GM04504 (cell line): ENCODE measurements at regions not wholly inside any gene's neighbourhood (a gene's known extent, or its start where the extent isn't known, plus 50 kb on each side); places are given as distances from the start of the nearest gene placed in this dataset.

Experiments used
- DNase-seq: peaks from one replicate; pipeline ENCODE4 v3.0.0-alpha.2; 2012; ENCODE audit warnings: low read depth

DNA sequence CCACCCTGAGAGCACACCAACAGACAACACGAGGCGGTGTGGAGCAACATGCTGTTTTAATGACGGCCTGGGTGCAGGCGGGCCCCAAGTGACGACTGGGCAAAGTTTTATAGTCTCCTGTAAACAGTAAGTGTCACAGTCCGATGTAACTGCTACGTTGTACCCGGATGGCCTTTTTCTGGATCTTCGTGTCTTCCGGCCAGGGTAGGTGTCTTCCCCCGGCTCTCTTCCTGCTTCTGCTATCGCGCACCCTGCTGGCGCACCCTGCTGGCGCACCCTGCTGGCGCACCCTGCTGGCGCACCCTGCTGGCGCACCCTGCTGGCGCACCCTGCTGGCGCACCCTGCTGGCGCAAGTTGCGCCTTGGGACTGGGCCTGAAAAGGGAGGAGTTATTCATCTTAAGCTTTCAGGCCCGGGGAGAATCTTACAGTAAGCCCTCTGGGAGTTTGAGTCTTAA is 143.0 kb upstream of the TARS1 start:
- no peak for DNase-seq

DNA sequence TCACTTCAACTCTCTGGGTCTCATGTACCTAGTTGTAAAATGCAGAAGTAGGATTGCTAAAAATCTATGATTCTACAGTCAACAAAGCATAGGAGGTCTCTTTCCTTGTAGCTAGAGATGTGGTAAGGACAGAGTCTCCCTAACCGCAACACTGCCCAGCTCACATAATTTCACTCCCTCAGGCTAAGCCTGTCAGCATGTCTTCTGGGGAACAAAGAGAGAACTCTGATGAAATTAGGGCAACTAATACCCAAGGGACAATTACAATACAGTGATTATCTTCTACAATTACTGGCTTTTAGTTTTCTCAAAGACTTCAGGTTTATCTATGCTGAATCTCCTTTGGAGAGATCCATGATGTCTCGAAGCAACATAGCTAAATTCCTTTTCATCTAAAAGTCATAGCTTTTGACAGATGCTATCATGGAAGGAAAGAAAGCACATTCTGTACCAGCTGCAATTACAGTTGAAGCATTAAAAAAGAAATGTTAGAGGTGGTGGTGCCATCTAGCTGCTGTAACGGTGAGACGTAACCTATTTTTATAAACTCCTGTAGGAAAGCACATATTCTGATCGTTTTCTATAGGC is 141.1 kb upstream of the TARS1 start:
- peak; percentile 47 for DNase-seq

DNA sequence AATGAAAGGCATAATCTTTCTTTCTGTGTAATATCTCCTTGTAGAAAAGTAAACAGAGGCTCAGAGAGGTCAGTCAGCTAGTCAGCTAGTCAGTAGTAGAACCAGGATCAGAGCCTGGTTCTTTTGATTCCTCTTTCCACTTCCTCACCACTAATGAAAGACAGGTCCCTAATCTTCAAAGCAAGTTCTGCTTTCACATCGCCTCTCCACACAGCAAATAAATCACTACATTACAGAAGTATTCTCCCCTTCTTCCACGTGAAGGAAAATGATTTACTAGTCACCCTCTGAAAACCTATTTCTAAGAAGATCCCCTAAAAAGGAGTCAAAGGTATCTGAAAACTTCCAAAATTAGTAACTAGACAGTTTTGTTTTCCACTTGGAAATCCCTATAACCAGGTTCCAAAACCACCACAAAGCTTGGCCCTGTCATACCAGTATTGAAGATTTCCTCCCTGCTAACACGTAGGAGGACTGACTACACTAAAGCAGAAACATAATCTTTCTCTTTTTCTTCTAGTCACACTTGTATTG is 140.5 kb upstream of the TARS1 start:
- DNase-seq = no peak

DNA sequence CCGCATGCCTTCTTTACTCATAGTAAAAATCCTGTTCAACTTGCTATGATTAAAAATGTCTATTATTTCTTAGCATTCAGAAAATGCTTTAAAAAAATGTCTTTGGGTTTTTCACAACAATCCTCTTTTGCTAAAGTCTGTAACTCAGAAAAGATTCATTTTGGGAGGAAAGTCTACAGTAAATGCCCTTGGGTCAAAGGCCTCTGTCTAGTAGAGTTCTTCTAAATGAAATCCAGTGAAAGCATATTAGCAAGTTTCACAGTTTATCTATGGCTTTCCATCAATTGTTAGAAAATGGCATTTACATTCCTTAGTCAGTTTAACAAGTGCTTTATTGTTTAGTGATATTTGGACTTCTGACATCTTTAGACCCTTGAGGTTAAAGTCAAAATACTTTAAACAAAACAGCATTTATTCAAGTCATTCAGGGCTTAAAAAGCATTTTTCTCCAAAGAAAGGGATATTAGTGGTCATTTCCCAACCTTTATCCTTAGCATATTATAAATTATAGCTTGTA is 137.1 kb upstream of the TARS1 start:
- no peak for DNase-seq

DNA sequence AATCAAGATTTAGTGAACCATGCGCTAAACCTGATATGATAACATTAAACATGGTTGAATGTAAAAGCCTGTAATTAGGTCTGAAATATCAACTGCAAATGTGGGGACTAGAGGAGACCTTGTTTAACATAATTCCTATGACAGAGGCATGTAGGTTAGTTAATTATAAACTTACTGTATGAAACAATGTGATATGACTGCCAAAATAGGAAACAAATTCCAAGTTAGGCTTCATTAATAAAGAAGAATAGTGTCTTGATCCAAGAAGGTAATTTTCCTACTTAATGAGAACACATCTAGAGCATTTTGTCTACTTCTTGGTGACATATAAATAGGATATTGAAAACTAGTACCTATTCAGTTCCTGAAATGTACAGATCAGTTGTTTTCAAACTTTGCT is 136.2 kb upstream of the TARS1 start:
- DNase-seq = no peak

DNA sequence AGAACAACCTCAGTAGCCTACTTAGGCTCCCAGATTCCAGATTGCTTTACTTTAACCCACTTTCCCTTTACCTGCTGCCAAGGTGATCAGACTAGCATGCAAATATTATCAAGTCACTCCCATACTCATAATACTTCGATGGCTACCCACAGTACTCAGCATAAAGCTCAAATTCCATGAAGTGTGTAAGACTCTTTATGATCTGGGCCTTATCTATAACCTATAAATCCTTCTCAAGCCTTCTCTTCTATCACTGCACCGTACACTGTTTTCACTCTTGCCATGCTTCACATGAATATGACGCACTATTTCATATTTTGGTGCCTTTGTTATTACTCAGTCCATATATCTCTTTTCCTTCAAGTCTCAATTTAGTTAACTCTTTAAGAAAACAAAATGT is 135.2 kb upstream of the TARS1 start:
- DNase-seq = no peak

DNA sequence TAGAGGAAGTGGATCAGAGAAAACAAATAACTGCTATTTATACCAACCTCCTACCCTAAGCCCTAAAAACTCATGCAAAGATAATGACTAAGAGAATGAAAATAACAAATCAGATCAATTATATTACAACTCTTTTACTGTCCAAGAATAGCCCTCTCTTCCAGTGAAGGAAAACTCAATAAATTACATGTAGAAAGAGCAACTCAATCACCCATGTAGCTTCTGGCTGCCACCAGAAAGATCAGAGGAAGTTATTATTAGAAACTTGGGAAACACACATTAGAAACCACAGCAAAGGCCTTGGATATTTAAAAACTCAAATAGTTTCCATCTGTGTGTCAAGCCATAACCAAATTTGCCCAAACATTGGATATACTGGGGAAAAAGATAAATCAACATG is 134.0 kb upstream of the TARS1 start:
- DNase-seq = no peak

DNA sequence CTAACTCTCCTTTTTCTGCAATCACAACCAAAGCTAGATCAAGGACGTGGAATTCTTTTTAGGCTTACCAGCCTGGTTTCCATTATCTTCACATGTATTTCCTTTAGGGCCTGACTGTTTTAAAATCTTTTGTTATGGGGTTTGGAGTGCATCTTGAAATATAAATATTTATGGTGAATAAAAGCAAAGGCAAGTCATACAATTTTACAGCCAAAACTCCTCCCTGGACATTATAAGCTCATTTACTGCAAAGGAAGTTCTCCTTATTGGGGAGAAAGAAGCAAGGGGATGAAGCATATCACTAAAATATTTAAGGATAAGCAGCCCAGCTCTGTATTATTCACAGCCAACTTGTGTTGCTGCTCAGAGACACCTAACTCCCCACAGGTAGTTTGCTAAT is 132.2 kb upstream of the TARS1 start:
- no peak for DNase-seq

DNA sequence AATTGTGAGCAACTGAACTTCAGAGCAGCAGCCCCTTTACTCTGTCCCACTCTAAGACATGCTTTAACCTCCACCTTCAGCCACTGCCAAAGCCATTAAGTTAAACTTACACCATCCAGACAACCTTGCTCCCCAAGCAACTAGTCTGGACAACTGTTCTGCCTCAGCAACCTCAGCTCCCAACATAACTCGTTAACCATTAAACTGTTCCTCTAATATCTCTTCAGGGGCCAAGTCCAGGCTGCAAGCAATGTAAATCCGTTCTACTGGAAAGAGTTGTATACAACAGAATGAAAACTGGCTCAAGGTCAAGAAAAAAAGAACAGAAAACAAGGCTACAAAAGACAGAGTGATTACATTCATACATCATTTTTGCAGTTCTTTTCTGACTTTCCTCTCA is 131.7 kb upstream of the TARS1 start:
- DNase-seq = no peak

DNA sequence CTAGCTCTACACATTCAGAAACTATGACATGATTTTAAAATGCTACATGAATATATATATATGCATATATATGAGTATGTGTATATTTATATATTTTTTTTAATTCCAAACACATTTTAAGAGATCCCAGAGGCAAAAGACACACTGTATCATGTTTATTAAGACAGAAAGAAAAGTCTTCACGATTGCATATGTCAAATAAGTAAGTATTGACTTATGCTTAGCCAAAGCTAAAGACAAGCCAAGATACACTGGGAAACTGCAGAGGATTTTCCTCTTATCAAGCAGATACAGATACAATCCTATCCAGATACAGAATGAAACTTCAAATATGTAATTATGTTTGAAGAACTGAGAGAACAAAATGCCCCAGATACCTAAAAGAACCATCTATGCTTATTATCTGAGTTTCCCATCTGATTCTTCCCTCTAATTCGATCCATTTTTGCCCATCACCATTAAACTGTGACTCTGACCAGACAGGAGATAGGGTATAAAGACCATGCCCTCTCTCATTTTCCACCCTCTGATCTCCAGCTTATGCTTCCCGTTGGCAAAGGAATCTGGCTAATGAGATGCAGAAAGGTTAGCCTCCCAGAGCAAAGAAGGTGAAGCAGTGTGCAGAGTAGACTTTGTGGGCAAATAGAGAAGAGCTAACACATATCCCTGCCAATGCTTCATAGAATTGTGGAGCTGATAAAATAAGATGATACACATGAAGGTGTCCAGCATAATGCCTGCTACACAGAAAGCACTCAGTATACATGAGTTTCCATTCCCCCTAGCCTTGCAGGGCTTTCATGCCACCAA is 131.0 kb upstream of the TARS1 start:
- no peak for DNase-seq

DNA sequence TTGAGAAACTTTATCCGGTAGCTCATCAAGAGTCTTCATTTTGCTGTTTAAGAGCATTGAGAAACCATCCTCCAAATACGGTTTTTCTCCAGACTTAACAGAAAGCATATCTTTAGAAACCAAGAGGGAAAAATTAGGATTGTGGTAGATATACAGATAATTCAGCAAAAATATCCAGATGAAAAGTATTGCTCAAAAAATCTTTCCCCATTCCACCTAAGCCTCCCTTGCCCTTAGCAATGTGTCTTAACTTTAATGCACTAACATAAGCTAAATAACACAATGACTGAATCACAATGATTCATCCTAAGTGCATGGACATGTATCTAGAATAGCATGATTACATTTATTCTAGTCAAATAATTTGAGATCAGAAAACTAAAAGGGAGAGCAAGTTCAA is 130.3 kb upstream of the TARS1 start:
- peak; percentile 52 for DNase-seq

DNA sequence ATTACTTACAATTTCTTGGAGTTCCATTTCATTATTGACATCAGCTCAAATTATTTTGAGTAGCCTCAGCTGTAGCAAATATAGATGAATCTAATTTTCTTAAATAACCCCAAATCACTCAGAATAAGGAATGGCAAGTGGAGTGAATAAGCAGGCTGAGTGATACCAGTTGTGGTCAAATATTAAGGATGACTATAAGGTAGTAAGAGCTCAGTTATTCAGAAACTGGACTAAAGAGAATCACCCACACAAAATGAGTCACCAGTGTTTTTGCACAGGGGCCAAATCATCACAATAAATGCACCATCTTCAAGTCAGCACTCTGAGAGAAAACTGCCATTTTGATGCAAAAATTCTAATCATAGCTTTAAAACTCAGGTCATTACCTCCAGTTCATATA is 128.9 kb upstream of the TARS1 start:
- peak; percentile 82 for DNase-seq

DNA sequence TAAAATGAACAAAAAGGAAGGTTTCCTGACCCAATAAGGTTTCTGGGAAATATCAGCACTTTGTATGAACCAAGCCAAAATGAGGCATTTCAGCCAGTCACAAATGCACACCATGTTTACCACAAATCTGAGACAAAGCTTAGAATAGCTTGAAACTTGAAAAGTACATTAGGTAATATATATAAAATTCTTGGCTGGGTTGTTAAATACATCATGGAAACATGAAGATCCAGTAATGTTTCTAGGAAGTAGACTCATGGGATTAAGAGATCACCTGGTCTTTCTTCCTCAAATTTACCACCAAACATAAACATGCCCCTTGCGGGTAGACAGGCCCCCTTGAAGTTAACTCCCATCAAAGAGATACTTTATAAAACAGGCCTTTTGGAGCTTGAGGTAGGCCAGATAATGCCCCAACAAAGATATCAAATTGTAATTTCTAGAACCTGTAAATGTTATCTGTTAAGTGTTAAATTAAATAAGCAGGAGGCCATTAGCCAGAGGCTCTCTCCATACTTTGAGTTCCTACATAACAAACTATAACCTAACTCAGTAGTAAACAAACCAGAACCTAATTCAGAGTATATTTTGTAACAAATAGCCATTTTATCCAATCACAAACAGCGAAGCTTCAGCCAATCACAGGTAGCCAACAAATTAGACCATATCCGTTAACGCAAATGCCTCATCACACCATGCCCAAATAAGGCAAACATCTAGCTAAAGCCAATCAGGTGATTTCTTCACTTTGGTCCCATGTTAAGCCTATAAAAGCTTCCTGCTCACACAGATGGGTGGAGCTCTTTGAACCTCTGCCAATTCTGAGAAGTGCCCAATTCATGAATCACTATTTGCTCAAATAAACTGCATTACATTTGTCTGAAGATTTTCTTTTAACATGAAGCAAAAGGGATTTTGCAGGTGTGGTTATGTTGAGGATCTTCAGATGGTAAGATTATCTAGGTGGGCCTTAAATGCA is 127.9 kb upstream of the TARS1 start:
- peak; percentile 74 for DNase-seq

DNA sequence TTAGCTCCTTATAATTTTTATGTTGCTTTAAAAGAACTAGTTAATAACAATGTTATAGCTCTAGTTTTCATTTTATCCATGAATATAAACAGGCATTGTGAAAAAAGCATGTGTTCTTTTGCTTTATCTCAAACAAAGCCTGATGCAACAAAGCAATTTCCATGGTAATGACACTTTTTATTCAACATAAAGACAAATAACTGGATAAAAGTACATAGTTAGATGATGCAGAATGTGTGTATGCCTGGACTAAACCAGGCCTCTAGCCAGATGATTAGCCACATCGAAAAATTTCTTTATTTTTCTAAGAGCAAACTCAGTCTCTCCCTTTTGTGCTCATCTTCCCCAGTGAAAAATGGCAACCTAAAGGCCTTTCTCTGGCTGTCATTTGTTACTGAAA is 125.6 kb upstream of the TARS1 start:
- DNase-seq = no peak

DNA sequence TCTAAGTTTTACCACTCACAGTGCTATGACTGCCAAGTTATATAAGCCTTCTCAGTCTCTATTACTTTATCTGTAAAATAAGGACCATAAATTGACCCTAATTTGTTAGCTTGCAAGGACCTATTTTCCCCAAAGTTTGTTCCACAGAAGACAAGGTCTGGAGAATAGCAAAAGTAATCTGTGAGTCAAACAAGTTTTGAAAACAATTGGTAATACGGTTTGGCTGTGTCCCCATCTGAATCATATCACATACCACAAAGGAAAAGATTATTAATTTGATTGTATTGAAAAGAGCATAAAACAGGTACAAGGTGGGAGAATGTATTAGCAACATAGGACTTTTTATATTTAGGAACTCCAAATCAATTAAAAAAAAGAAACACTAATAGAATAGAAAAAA is 124.0 kb upstream of the TARS1 start:
- DNase-seq = no peak

DNA sequence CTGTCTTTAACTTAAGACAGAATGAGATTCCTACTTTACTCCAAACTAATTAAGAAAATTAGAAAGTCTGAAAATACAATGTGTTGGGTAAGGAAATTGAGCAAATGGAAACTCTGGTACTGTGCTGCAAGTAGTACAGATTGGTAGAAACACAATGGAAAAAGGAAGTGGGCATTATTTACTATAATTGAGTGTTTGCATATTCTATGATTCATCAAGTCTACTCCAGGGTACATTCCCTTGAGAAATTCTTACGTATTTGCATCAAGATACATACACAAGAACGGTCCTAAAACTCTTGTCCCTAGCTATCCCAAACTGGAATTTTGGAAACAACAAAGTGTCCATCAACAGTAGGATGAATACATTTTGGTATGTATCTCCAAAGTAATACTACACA is 123.5 kb upstream of the TARS1 start:
- no peak for DNase-seq

DNA sequence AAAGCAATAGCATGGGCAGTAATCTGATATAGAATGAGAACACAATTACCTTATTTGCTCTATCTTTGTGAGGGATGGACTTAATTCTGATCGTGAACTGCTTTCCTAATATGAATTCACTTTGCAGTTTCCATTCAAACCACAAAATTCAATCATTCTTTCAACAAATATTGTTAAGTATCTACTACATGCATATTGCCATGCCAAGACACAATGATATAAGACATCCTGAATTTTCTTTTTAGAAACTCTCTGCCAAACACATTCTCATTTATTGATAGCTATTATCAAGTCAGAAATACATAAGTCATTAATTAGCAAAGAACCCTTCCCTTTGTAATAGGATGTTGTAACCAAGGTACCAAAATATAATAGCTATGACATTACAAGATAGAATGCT is 121.6 kb upstream of the TARS1 start:
- no peak for DNase-seq

DNA sequence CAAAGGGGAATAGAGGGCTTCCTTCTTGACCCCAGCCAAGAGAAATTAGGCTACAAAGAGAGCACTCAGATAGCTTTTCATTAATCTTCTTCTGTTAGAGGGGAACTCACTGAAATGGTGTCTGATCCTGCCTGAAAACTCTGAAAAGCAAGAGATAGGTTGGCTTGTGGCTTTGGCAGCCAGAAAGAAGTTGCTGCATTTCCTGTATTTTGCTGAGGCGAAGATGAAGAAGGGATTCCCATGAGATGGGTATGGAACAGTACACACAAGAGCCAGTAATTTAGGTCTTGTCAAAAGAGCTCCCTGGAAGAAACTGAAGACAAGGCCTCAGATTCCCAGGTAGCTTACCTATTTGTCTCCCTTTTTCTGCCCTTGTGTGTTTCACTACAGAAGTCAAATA is 120.9 kb upstream of the TARS1 start:
- no peak for DNase-seq

DNA sequence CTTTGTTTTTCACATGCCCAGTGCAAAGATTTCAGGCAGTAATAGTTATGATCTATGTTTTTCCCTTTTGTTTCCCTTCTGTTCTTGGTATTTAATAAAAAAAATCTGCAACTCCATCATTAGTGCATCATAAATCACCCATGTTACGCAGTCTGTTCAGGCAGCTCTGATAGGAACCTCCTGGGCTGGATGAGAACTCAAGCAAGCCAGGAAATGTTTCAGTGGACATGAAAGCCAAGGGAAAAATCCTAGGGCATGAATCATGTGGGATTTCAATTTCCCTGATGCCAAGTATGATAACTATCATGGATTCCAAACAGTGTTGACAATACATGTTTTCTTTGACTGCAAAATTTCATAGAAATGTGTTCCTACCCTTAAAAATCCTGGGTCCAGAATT is 119.7 kb upstream of the TARS1 start:
- DNase-seq = peak; percentile 98

DNA sequence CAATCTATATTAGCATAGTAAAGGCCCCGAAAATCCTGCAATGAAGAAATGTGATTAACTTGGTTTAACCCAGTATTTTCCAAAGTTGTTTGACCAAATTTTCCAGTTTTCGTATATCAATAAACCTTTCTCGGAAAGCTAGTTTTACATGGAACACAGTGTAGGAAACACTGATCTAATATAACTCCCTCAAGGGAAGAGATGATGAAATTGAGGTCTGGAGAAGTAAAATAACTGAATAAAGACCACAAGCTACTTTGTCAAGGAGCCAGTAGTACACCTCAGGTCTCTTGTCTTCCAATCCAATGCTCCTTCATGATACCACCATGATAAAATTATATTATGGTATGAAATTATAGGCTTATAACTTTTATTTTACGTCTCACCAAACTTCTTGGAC is 118.1 kb upstream of the TARS1 start:
- no peak for DNase-seq

DNA sequence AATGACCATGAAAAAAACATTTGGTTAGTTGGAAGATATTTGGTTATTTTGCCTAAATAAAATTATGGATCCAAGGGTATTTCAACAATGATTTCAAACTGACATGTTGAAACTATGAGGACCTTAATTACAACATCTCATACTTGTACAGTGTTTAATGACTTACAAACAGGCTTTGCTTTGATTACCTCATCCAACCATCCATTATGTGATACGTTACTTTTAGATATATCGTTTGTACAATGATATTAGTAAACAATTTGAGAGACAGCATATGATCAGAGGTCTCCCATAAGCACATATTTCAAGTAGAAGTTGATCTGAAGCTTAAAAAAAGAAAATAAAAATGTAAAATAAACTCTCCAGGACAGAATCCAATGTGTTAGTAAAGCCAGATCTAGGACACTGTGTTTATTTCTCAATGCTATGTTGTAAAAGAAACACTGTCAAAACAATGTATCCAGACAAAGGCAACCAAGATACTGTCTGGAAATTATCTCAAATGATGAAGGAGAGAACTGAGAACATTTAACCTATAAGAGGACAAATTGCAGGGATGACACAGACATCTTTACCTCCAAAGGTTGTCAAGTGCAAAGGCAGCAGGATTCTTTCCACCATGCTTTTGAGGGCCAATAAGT is 116.0 kb upstream of the TARS1 start:
- DNase-seq = no peak

DNA sequence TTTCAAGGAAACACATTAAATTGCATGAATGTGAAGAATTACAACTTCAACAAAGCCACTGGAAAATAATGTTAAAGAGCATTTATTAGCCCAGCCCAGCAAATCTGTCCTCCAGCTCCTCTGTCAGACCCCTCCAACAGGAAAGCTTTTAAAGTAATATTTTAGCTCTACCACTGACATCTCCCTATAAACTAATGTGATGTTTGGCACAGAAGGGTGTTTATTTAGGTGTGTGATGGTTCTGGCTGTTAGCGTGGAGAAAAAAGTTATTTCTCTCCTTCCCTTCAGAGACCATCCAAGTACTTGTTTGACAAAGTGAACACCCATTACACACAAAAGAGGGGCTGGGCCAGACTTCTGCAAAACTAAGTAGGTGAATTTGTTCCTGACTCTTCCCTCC is 111.9 kb upstream of the TARS1 start:
- DNase-seq = no peak
